ENCODE measurements at regions not wholly inside any gene's neighbourhood (a gene's known extent, or its start where the extent isn't known, plus 50 kb on each side); places are given as distances from the start of the nearest gene placed in this dataset.

DNA sequence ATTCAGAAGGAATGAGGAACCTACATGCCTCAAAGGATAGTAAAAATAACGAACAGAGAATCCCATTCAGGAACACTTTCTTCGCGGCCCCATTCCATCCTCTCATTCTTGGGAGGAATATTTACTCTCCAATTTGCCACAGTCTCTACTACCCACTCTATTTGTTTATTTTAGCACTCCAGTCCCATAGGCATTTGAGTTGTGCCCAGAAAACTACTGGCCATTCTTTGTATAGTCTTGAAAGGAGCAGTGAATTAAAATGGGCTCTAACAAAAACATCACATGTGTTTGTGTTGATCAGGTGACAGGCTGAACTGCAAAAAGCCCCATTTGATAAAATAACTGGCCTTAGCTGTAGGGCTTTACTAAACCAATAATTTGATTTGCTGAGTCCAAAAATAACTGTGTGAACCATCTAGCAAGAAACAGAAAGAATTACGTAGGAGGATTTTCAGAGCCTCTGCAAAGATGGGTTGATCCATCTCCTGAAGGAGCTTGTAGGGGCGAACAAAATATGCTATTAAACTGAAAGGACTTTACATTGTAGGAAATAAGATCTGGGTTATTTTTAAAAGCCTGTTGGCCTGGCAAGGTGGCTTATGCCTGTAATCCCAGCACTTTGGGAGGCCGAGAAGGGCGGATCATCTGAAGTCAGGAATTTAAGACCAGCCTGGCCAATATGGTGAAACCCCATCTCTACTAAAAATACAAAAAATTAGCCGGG lies 142.3 kb upstream of the CPNE8 start:
- Histone ChIP-seq H3K4me1 (ENCODE audit: control insufficient read depth in 2 of 2, insufficient read depth in 2 of 2, low read length in 2 of 2) (no peaks in the 10 kb centered on the region), H3K4me2 (replicated peaks; ENCODE audit: low read depth, low read length, poor library complexity, severe bottlenecking) (no peak overlapping the region), H3K36me3 (replicated peaks in 1 of 2; ENCODE audit: control extremely low read depth in 1 of 2, control insufficient read depth in 1 of 2, extremely low read depth in 1 of 2, insufficient read depth in 2 of 2, low read length in 1 of 2) (no peaks in the 10 kb centered on the region), H2AFZ (ENCODE audit: insufficient read depth, low read depth, low read length, poor library complexity, severe bottlenecking) (no peak overlapping the region), H4K20me1 (ENCODE audit: control insufficient read depth, insufficient read depth, low read length, poor library complexity, severe bottlenecking) (no peaks in the 10 kb centered on the region), H3K27ac (ENCODE audit: low read length in 2 of 2) (no peak overlapping the region), H3K9me3 (ENCODE audit: control extremely low read depth in 1 of 3, control insufficient read depth in 2 of 3, insufficient read depth in 1 of 3, low read length in 2 of 3) (peaks cover 0 to 2% (median 0%) of the 10 kb centered on the region in 3 donors), H3K79me2 (ENCODE audit: control insufficient read depth, insufficient read depth, low read length) (no peaks in the 10 kb centered on the region), H3K27me3 (replicated peaks in 1 of 4; ENCODE audit: control extremely low read depth in 1 of 4, control insufficient read depth in 3 of 4, insufficient read depth in 4 of 4, low read length in 3 of 4) (no peaks in the 10 kb centered on the region), H3K9ac (ENCODE audit: low read length) (no peak overlapping the region), H3K4me3 (ENCODE audit: control extremely low read depth in 1 of 5, extremely low read depth in 1 of 5, insufficient read depth in 1 of 5, low read depth in 2 of 5, low read length in 4 of 5) (no peak overlapping the region)
- no peaks in the 10 kb centered on the region for H3K9me3 Mint-ChIP-seq (ENCODE audit: insufficient read depth)
- no peak for TF ChIP-seq EZH2 (IDR thresholded peaks at IDR 0.05; ENCODE audit: borderline replicate concordance, insufficient read depth, low read depth, low read length, poor library complexity, severe bottlenecking)
- TF ChIP-seq, protein P1, sequence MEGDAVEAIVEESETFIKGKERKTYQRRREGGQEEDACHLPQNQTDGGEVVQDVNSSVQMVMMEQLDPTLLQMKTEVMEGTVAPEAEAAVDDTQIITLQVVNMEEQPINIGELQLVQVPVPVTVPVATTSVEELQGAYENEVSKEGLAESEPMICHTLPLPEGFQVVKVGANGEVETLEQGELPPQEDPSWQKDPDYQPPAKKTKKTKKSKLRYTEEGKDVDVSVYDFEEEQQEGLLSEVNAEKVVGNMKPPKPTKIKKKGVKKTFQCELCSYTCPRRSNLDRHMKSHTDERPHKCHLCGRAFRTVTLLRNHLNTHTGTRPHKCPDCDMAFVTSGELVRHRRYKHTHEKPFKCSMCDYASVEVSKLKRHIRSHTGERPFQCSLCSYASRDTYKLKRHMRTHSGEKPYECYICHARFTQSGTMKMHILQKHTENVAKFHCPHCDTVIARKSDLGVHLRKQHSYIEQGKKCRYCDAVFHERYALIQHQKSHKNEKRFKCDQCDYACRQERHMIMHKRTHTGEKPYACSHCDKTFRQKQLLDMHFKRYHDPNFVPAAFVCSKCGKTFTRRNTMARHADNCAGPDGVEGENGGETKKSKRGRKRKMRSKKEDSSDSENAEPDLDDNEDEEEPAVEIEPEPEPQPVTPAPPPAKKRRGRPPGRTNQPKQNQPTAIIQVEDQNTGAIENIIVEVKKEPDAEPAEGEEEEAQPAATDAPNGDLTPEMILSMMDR (IDR thresholded peaks at IDR 0.05) = no peak
- WGBS (ENCODE audit: insufficient coverage) = 86% methylated on average over 4 of the region's 8 CpGs
- ATAC-seq (ENCODE audit: low read depth) = no peak
- no peak overlapping the region for H3K27ac Mint-ChIP-seq
- ChIA-PET POLR2A (no interaction called here), CTCF (no interaction called here)
- no peaks in the 10 kb centered on the region for H3K4me1 Mint-ChIP-seq
- DNase-seq = no peak
- no peaks in the 10 kb centered on the region for H3K27me3 Mint-ChIP-seq
- no peak overlapping the region for H3K4me3 Mint-ChIP-seq
- intact Hi-C loops (cut with micrococcal nuclease) = no loop called here

DNA sequence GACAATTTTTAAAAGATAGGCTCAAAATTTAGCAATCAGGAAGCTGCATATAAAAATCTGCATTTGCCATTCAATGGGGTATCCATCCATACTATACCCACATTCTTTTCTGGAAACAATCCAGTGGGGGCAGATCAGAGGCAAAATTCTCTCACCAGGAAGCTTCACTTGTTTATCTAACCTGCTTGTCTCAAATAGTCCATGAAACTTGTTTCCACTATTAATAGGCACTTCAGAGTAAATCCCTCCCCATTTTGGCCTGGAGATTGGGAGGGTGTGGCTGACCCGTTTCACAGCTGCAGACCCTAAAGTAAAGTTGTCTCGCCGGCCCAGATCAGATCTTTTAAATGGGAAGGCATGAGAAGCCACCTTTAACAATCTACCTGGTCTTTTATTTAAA lies 139.4 kb upstream of the CPNE8 start:
- H3K36me3 ChIP-seq (replicated peaks in 1 of 2; ENCODE audit: control extremely low read depth in 1 of 2, control insufficient read depth in 1 of 2, extremely low read depth in 1 of 2, insufficient read depth in 2 of 2, low read length in 1 of 2) = no peaks in the 10 kb centered on the region
- ChIA-PET POLR2A (no interaction called here), CTCF (no interaction called here)
- TF ChIP-seq EZH2 (IDR thresholded peaks at IDR 0.05; ENCODE audit: borderline replicate concordance, insufficient read depth, low read depth, low read length, poor library complexity, severe bottlenecking) = no peak
- TF ChIP-seq, protein P1 (IDR thresholded peaks at IDR 0.05) = no peak
- no peak overlapping the region for H2AFZ ChIP-seq (ENCODE audit: insufficient read depth, low read depth, low read length, poor library complexity, severe bottlenecking)
- Mint-ChIP-seq H3K27me3 (no peaks in the 10 kb centered on the region), H3K4me3 (no peak overlapping the region), H3K4me1 (no peaks in the 10 kb centered on the region), H3K9me3 (ENCODE audit: insufficient read depth) (no peaks in the 10 kb centered on the region), H3K27ac (no peak overlapping the region)
- no peak overlapping the region for H3K27ac ChIP-seq (ENCODE audit: low read length in 2 of 2)
- ATAC-seq (ENCODE audit: low read depth) = no peak
- H3K27me3 ChIP-seq (replicated peaks in 1 of 4; ENCODE audit: control extremely low read depth in 1 of 4, control insufficient read depth in 3 of 4, insufficient read depth in 4 of 4, low read length in 3 of 4) = no peaks in the 10 kb centered on the region
- intact Hi-C loops (cut with micrococcal nuclease) = no loop called here
- no peak overlapping the region for H3K4me2 ChIP-seq (replicated peaks; ENCODE audit: low read depth, low read length, poor library complexity, severe bottlenecking)
- H3K4me1 ChIP-seq (ENCODE audit: control insufficient read depth in 2 of 2, insufficient read depth in 2 of 2, low read length in 2 of 2) = no peaks in the 10 kb centered on the region
- no peak overlapping the region for H3K9ac ChIP-seq (ENCODE audit: low read length)
- no peak for DNase-seq
- WGBS (ENCODE audit: insufficient coverage) = no CpG with 5 or more reads among the region's 3 CpGs
- no peaks in the 10 kb centered on the region for H4K20me1 ChIP-seq (ENCODE audit: control insufficient read depth, insufficient read depth, low read length, poor library complexity, severe bottlenecking)
- no peak overlapping the region for H3K4me3 ChIP-seq (ENCODE audit: control extremely low read depth in 1 of 5, extremely low read depth in 1 of 5, insufficient read depth in 1 of 5, low read depth in 2 of 5, low read length in 4 of 5)
- H3K79me2 ChIP-seq (ENCODE audit: control insufficient read depth, insufficient read depth, low read length) = no peaks in the 10 kb centered on the region
- no peaks in the 10 kb centered on the region for H3K9me3 ChIP-seq (ENCODE audit: control extremely low read depth in 1 of 3, control insufficient read depth in 2 of 3, insufficient read depth in 1 of 3, low read length in 2 of 3)
